ENCODE measurements at regions not wholly inside any gene's neighbourhood (a gene's known extent, or its start where the extent isn't known, plus 50 kb on each side); places are given as distances from the start of the nearest gene placed in this dataset.
A peak's percentile ranks its signal among the peaks of the same experiment; 100 is the strongest.

- Histone ChIP-seq H3K27me3 (no peaks in the 10 kb centered on the region), H3K4me1 (no peaks in the 10 kb centered on the region), H3K4me3 (no peak overlapping the region), H3K36me3 (no peaks in the 10 kb centered on the region), H3K9me3 (no peaks in the 10 kb centered on the region), H3K27ac (no peak overlapping the region)
- TF ChIP-seq CTCF (IDR thresholded peaks at IDR 0.05): no peak
- intact Hi-C loops (cut with DNase I; ENCODE audit: low total_unique reads): no loop called here
- no peak for DNase-seq
Observed at GRCh38 chr9:99427260-99427659, 205.2 kb downstream of the SEC61B start.

- intact Hi-C loops (cut with DNase I; ENCODE audit: low total_unique reads): no loop called here
- Histone ChIP-seq H3K4me3 (no peak overlapping the region), H3K9me3 (no peaks in the 10 kb centered on the region), H3K36me3 (no peaks in the 10 kb centered on the region), H3K4me1 (peaks cover 0 to 5% (median 0%) of the 10 kb centered on the region in 4 donors), H3K27ac (no peak overlapping the region), H3K27me3 (no peaks in the 10 kb centered on the region)
- no peak for TF ChIP-seq CTCF (IDR thresholded peaks at IDR 0.05)
- no peak for DNase-seq
Observed at GRCh38 chr9:99430301-99430700, 208.2 kb downstream of the SEC61B start.

GRCh38 chr9:99431103-99431502, 209.0 kb downstream of the SEC61B start:
- peaks cover 0 to 5% (median 0%) of the 10 kb centered on the region in 4 donors for H3K4me1 ChIP-seq
- no peak overlapping the region for H3K4me3 ChIP-seq
- no peaks in the 10 kb centered on the region for H3K9me3 ChIP-seq
- H3K27ac ChIP-seq: no peak overlapping the region
- intact Hi-C loops (cut with DNase I; ENCODE audit: low total_unique reads): no loop called here
- no peaks in the 10 kb centered on the region for H3K36me3 ChIP-seq
- no peaks in the 10 kb centered on the region for H3K27me3 ChIP-seq
- TF ChIP-seq CTCF (IDR thresholded peaks at IDR 0.05): no peak
- no peak for DNase-seq

- no peaks in the 10 kb centered on the region for H3K27me3 ChIP-seq
- TF ChIP-seq CTCF (IDR thresholded peaks at IDR 0.05): no peak
- no peak overlapping the region for H3K27ac ChIP-seq
- DNase-seq: no peak
- intact Hi-C loops (cut with DNase I; ENCODE audit: low total_unique reads): no loop called here
- H3K9me3 ChIP-seq: no peaks in the 10 kb centered on the region
- peaks cover 0 to 5% (median 0%) of the 10 kb centered on the region in 4 donors for H3K4me1 ChIP-seq
- no peaks in the 10 kb centered on the region for H3K36me3 ChIP-seq
- no peak overlapping the region for H3K4me3 ChIP-seq
Observed at GRCh38 chr9:99432075-99432474, 210.0 kb downstream of the SEC61B start.

- no peak for TF ChIP-seq CTCF (IDR thresholded peaks at IDR 0.05)
- no peaks in the 10 kb centered on the region for H3K36me3 ChIP-seq
- DNase-seq: no peak
- intact Hi-C loops (cut with DNase I; ENCODE audit: low total_unique reads): no loop called here
- H3K9me3 ChIP-seq: no peaks in the 10 kb centered on the region
- H3K27me3 ChIP-seq: no peaks in the 10 kb centered on the region
- no peak overlapping the region for H3K27ac ChIP-seq
- peaks cover 0 to 5% (median 0%) of the 10 kb centered on the region in 4 donors for H3K4me1 ChIP-seq
- no peak overlapping the region for H3K4me3 ChIP-seq
Observed at GRCh38 chr9:99433095-99433494, 211.0 kb downstream of the SEC61B start.

GRCh38 chr9:99433555-99433954, 211.5 kb downstream of the SEC61B start:
- Histone ChIP-seq H3K36me3 (no peaks in the 10 kb centered on the region), H3K4me1 (peaks cover 0 to 5% (median 0%) of the 10 kb centered on the region in 4 donors), H3K4me3 (no peak overlapping the region), H3K9me3 (no peaks in the 10 kb centered on the region), H3K27ac (no peak overlapping the region), H3K27me3 (no peaks in the 10 kb centered on the region)
- TF ChIP-seq CTCF (IDR thresholded peaks at IDR 0.05): no peak
- peak in 1 of 2 donors; percentile 71 for DNase-seq
- intact Hi-C loops (cut with DNase I; ENCODE audit: low total_unique reads): no loop called here

All from tibial artery (tissue), 4 donors.